ENCODE measurements at regions not wholly inside any gene's neighbourhood (a gene's known extent, or its start where the extent isn't known, plus 50 kb on each side); places are given as distances from the start of the nearest gene placed in this dataset.

DNA sequence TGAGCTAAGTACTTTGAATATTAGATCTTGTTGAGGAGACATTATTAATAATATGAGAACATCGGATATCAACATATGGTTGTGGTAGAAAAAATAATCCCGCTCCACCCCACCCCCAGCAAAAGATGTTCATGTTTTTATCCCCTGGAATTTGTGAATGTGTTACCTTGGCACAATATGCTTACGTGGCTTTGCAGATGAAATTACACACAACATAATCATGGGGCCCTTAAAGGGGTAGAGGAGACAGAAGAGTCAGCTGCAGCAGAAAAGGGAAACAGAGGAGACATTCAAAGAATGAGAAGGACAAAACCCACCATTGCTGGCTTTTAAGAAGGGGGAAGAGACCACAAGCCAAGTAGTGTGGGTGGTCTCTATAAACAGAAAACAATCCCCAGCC lies 104.1 kb downstream of the SEC16B start:
- no peak overlapping the region for H3K4me3 Mint-ChIP-seq (ENCODE audit: unreplicated experiment)
- DNase-seq (ENCODE audit: extremely low spot score, unreplicated experiment): no peak
- TF ChIP-seq, protein P1, sequence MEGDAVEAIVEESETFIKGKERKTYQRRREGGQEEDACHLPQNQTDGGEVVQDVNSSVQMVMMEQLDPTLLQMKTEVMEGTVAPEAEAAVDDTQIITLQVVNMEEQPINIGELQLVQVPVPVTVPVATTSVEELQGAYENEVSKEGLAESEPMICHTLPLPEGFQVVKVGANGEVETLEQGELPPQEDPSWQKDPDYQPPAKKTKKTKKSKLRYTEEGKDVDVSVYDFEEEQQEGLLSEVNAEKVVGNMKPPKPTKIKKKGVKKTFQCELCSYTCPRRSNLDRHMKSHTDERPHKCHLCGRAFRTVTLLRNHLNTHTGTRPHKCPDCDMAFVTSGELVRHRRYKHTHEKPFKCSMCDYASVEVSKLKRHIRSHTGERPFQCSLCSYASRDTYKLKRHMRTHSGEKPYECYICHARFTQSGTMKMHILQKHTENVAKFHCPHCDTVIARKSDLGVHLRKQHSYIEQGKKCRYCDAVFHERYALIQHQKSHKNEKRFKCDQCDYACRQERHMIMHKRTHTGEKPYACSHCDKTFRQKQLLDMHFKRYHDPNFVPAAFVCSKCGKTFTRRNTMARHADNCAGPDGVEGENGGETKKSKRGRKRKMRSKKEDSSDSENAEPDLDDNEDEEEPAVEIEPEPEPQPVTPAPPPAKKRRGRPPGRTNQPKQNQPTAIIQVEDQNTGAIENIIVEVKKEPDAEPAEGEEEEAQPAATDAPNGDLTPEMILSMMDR (IDR thresholded peaks at IDR 0.05): no peak
- H3K4me1 Mint-ChIP-seq (ENCODE audit: unreplicated experiment): peaks cover 6% of the 10 kb centered on the region
- H3K36me3 Mint-ChIP-seq (ENCODE audit: unreplicated experiment): no peaks in the 10 kb centered on the region
- no peaks in the 10 kb centered on the region for H3K9me3 Mint-ChIP-seq (ENCODE audit: unreplicated experiment)
- peaks cover 3% of the 10 kb centered on the region for H3K27me3 Mint-ChIP-seq (ENCODE audit: unreplicated experiment)
- H3K27ac Mint-ChIP-seq (ENCODE audit: unreplicated experiment): no peak overlapping the region

DNA sequence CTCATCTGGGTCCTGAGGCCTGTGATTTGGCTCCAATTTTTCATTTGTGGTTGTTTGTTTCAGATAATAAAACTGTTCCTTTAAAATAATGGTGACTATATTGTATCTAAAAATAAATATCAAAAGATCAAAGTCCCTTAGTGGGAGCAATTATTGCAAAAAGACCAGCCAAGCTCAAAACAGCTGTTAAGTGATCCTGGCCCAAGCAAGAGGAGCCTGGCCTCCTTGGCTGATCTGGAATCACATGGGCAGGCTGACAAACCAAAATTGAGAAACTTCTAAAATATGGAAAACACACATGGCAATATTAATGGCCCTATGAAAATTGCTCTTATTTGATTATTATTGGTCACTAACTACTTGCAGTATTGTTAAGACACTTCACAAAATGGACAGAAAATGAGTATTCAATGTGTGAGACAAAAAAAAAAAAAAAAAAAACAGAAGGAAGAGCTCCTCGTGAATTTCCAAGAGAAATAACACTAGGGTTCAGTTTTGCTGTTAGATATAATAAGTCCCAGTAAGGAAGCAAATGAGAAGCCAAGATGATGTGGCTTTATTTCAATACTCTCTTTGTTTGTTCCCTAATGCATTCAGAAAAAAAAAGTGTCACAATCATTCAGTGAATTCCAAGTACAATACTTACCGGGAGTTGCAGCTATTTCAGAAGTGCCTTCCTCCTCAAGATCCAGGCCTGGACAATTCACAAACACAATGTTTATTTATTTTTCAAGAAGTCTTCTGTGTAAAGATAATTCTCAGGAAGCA lies 105.1 kb downstream of the SEC16B start:
- peaks cover 3% of the 10 kb centered on the region for H3K27me3 Mint-ChIP-seq (ENCODE audit: unreplicated experiment)
- H3K4me3 Mint-ChIP-seq (ENCODE audit: unreplicated experiment): no peak overlapping the region
- H3K27ac Mint-ChIP-seq (ENCODE audit: unreplicated experiment): no peak overlapping the region
- H3K36me3 Mint-ChIP-seq (ENCODE audit: unreplicated experiment): no peaks in the 10 kb centered on the region
- TF ChIP-seq, protein P1 (IDR thresholded peaks at IDR 0.05): no peak
- no peak for DNase-seq (ENCODE audit: extremely low spot score, unreplicated experiment)
- peaks cover 6% of the 10 kb centered on the region for H3K4me1 Mint-ChIP-seq (ENCODE audit: unreplicated experiment)
- H3K9me3 Mint-ChIP-seq (ENCODE audit: unreplicated experiment): no peaks in the 10 kb centered on the region

DNA sequence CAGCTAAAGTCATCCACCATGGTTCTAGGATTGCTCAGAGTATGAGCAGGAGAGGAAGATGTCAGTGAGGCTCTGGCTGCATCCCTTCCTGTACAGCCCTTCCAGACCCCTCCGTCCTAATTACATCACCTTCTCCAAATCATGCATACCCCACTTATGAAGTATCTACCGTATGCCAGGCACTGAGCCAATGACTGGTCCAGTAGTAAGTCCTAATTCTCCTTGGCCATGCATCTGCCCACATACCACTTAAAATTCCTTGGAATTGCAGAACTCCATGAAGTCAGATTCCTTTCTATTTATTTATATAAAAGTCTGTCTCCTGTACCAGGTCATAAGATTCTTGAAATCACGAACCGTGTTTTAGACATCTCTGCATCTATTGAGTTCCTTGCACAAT lies 106.1 kb downstream of the SEC16B start:
- Mint-ChIP-seq H3K36me3 (ENCODE audit: unreplicated experiment) (no peaks in the 10 kb centered on the region), H3K27ac (ENCODE audit: unreplicated experiment) (no peak overlapping the region), H3K9me3 (ENCODE audit: unreplicated experiment) (no peaks in the 10 kb centered on the region), H3K27me3 (ENCODE audit: unreplicated experiment) (peaks cover 3% of the 10 kb centered on the region), H3K4me3 (ENCODE audit: unreplicated experiment) (no peak overlapping the region), H3K4me1 (ENCODE audit: unreplicated experiment) (peaks cover 6% of the 10 kb centered on the region)
- no peak for DNase-seq (ENCODE audit: extremely low spot score, unreplicated experiment)
- TF ChIP-seq, protein P1 (IDR thresholded peaks at IDR 0.05): no peak

DNA sequence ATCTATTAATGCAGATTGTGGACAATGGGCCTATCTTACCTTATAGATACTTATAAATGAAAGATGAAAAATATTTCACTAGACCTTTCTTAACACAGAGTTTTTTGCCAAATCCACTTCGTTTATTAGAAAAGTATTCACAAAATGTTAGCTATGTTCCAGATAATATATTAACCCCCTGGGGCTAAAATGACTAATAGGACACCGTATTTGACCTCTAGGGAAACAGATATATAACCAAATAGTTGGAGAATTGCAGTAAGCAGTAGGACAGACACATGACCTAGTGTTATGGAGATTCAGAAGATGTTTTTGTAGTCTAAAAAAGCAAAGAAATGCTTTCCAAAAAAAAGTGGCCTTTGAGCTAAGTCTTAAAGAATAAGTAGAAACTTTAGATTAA lies 106.9 kb downstream of the SEC16B start:
- DNase-seq (ENCODE audit: extremely low spot score, unreplicated experiment): no peak
- Mint-ChIP-seq H3K27ac (ENCODE audit: unreplicated experiment) (no peak overlapping the region), H3K36me3 (ENCODE audit: unreplicated experiment) (no peaks in the 10 kb centered on the region), H3K4me3 (ENCODE audit: unreplicated experiment) (no peak overlapping the region), H3K27me3 (ENCODE audit: unreplicated experiment) (peaks cover 3% of the 10 kb centered on the region), H3K4me1 (ENCODE audit: unreplicated experiment) (peaks cover 6% of the 10 kb centered on the region), H3K9me3 (ENCODE audit: unreplicated experiment) (no peaks in the 10 kb centered on the region)
- TF ChIP-seq, protein P1 (IDR thresholded peaks at IDR 0.05): no peak

DNA sequence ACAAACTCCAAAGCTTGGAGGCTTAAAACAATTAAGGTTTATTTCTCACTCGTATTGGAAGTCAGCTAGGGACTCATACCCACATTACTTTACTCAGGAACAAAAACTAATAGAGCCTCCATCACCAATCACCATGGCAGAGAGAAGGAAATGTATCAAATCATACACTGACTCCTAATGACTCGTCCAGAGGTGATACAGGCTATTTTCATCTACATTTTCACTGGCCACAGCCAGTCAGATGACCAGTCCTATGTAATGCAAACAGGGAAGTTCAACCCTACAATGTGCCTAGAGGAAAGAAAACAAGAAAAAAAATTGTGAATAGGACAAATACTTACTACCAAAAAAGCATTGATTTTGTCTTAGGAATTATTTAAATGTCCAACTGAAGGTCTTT lies 110.3 kb downstream of the SEC16B start:
- Mint-ChIP-seq H3K27me3 (ENCODE audit: unreplicated experiment) (no peaks in the 10 kb centered on the region), H3K9me3 (ENCODE audit: unreplicated experiment) (no peaks in the 10 kb centered on the region), H3K4me3 (ENCODE audit: unreplicated experiment) (no peak overlapping the region), H3K27ac (ENCODE audit: unreplicated experiment) (no peak overlapping the region), H3K4me1 (ENCODE audit: unreplicated experiment) (peaks cover 6% of the 10 kb centered on the region), H3K36me3 (ENCODE audit: unreplicated experiment) (no peaks in the 10 kb centered on the region)
- DNase-seq (ENCODE audit: extremely low spot score, unreplicated experiment): no peak
- TF ChIP-seq, protein P1 (IDR thresholded peaks at IDR 0.05): no peak

Measured in osteocyte (in vitro differentiated cells).